ENCODE measurements at regions not wholly inside any gene's neighbourhood (a gene's known extent, or its start where the extent isn't known, plus 50 kb on each side); places are given as distances from the start of the nearest gene placed in this dataset.

DNA sequence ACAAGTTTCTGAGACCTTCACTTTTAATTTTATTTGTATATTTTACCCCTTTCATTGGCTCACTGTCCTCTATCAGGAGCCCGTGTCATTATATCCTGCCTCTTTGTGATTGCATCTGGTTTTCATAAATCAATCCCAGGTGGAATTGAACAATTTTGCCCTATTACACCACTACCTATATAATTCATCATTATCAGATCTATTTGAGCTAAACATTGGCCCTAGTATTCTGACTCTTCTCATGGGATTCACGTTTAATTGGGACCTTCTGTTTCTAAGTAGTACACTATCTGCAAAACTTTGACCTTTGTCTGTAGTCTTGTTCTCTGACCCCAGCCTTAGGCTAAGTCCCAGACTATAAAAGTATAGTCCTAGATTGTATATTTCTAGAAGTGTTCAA, 114.1 kb downstream of the FAT4 start:
- TF ChIP-seq, protein P1, sequence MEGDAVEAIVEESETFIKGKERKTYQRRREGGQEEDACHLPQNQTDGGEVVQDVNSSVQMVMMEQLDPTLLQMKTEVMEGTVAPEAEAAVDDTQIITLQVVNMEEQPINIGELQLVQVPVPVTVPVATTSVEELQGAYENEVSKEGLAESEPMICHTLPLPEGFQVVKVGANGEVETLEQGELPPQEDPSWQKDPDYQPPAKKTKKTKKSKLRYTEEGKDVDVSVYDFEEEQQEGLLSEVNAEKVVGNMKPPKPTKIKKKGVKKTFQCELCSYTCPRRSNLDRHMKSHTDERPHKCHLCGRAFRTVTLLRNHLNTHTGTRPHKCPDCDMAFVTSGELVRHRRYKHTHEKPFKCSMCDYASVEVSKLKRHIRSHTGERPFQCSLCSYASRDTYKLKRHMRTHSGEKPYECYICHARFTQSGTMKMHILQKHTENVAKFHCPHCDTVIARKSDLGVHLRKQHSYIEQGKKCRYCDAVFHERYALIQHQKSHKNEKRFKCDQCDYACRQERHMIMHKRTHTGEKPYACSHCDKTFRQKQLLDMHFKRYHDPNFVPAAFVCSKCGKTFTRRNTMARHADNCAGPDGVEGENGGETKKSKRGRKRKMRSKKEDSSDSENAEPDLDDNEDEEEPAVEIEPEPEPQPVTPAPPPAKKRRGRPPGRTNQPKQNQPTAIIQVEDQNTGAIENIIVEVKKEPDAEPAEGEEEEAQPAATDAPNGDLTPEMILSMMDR (conservative IDR thresholded peaks at IDR 0.05; ENCODE audit: control insufficient read depth, insufficient read depth, low read depth, low read length): no peak
- DNase-seq (ENCODE audit: low read depth): no peak
- H3K4me3 ChIP-seq (ENCODE audit: control insufficient read depth, low read depth, low read length): no peak overlapping the region

DNA sequence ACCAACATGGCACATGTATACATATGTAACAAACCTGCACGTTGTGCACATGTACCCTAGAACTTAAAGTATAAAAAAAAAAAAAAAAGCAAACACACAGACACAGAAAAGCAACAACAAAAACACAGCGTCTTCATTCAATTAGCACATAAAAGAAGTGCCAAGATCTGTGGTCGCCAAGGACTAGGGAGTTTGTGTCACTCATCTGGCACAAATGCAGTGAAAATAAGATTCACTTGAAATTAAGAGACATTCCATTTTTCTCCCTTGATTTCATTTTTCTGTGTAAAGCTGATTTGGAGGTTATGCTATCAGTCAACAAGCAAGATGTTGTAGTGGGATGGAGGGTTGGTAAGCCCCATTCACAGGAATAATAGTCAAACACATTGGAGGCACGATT, 115.3 kb downstream of the FAT4 start:
- no peak overlapping the region for H3K4me3 ChIP-seq (ENCODE audit: control insufficient read depth, low read depth, low read length)
- DNase-seq (ENCODE audit: low read depth): no peak
- TF ChIP-seq, protein P1 (conservative IDR thresholded peaks at IDR 0.05; ENCODE audit: control insufficient read depth, insufficient read depth, low read depth, low read length): no peak

DNA sequence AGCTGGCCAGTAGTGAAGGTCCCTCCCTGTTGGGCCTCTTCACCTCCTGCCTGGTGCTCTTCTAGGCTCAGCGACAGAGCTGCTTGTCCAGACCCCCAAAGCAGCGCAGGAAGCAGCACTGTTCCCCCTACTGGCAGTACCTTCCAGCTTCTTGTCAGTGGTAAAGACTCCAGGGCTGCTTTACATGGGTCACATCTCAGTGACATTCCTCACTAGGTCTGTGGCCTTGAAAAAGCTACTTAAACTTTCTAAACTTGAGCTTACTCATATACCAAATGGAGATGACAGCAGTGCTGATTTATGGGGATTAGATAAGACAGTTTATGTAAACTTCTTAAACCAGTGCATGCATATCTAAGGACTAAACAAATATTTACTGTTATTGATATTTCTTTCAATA, 117.3 kb downstream of the FAT4 start:
- peak; percentile 34 for DNase-seq (ENCODE audit: low read depth)

DNA sequence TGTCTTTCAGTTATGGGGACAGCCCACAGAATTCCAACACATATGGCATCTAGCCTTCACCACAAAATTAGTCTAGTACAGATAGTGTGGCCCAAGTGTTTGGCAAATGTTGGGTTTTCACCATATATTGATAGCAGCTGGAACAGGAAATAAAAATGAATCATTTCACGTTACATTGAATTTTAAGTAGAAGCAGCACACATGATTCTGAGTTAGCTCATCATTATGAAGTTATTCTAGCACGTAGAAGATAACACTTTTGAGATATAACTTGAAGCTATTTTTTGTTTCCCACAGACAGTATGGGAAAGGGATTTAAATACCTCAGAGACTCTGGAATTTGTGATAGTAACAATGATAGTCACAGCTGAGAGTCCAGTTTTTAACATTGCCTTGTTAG, 118.7 kb downstream of the FAT4 start:
- peak; percentile 73 for DNase-seq (ENCODE audit: low read depth)
- TF ChIP-seq, protein P1 (conservative IDR thresholded peaks at IDR 0.05; ENCODE audit: control insufficient read depth, insufficient read depth, low read depth, low read length): no peak
- no peak overlapping the region for H3K4me3 ChIP-seq (ENCODE audit: control insufficient read depth, low read depth, low read length)

More for the DNA sequence above, 117.3 kb downstream of the FAT4 start:
- no peak overlapping the region for H3K4me3 ChIP-seq (ENCODE audit: control insufficient read depth, low read depth, low read length)
- TF ChIP-seq, protein P1 (conservative IDR thresholded peaks at IDR 0.05; ENCODE audit: control insufficient read depth, insufficient read depth, low read depth, low read length): peak; percentile 26

DNA sequence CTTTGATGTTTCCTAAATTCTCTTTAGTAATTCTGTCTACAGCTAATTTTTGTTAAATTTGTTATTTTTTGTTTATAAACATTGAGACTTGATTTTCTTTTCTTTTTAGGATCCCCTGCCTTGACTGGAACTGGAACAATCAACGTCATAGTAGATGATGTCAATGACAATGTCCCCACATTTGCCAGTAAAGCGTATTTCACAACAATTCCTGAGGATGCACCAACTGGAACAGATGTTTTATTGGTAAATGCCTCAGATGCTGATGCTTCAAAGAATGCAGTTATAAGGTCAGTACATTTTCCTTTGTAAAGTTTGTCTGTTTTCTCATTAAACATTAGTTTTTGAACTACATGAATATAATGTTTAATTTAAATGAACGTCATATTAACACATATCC, 119.4 kb downstream of the FAT4 start:
- no peak overlapping the region for H3K4me3 ChIP-seq (ENCODE audit: control insufficient read depth, low read depth, low read length)
- DNase-seq (ENCODE audit: low read depth): peak; percentile 81
- TF ChIP-seq, protein P1 (conservative IDR thresholded peaks at IDR 0.05; ENCODE audit: control insufficient read depth, insufficient read depth, low read depth, low read length): no peak

DNA sequence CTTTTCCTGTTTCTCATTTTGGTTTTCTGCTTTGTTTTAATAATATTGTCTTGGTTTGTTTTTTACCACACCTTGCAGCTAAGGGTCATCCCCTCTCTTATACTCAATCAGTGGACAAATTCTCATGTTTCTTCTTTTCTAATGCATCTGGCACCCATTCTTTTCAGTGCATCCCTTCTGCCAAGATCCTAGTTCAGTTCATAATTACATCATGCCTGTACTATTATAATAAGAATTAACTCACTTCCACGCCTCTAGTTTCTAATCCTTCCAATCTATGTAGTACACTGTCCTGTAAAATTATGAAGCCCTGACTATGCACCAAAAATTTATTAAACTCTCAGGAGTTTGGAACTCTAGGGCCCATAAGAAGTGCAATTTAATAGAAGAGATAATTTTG, 126.1 kb downstream of the FAT4 start:
- TF ChIP-seq, protein P1 (conservative IDR thresholded peaks at IDR 0.05; ENCODE audit: control insufficient read depth, insufficient read depth, low read depth, low read length): no peak
- DNase-seq (ENCODE audit: low read depth): no peak
- no peak overlapping the region for H3K4me3 ChIP-seq (ENCODE audit: control insufficient read depth, low read depth, low read length)

DNA sequence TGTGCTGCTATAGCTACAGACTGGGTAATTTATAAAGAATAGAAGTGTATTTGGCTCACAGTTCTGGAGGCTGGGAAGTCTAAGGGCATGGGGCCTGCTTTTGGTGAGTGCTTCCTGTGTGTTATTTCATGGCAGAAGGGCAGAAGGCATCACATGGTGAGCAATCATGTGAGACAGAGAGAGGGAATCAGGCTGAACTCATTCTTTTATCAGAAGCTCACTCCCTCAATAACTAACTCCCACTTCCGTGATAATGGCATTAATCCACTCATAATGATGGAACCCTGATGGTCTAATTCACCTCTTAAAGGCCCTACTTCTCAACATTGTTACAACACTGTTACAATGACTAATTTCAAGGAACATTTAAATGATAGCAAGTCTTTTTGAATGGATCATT, 129.4 kb downstream of the FAT4 start:
- DNase-seq (ENCODE audit: low read depth): no peak
- no peak overlapping the region for H3K4me3 ChIP-seq (ENCODE audit: control insufficient read depth, low read depth, low read length)
- TF ChIP-seq, protein P1 (conservative IDR thresholded peaks at IDR 0.05; ENCODE audit: control insufficient read depth, insufficient read depth, low read depth, low read length): no peak
